NCI-H446 treated with DMSO at 0.1 percent for 48 hours (cell line): ENCODE measurements at regions not wholly inside any gene's neighbourhood (a gene's known extent, or its start where the extent isn't known, plus 50 kb on each side); places are given as distances from the start of the nearest gene placed in this dataset.

ENCODE experiments used
- DNase-seq: peaks from one replicate; lab custom pipeline; 2025; lab: John Stamatoyannopoulos, UW

- no peak for DNase-seq
Measured at GRCh38 chr13:74966814-74967424, 515.0 kb downstream of the TBC1D4 start.

GRCh38 chr13:74966275-74966674 lies 515.7 kb downstream of the TBC1D4 start:
- no peak for DNase-seq

- DNase-seq, result no peak
Measured at GRCh38 chr13:74945637-74946036, 536.3 kb downstream of the TBC1D4 start.

- DNase-seq, result no peak
Measured at GRCh38 chr13:74931698-74932433, 550.1 kb downstream of the TBC1D4 start.

- peak; percentile 40 for DNase-seq
Measured at GRCh38 chr13:74930402-74931165, 551.4 kb downstream of the TBC1D4 start.

- peak; percentile 25 for DNase-seq
Measured at GRCh38 chr13:74929436-74929835, 552.5 kb downstream of the TBC1D4 start.

GRCh38 chr13:74927823-74928222 lies 554.1 kb downstream of the TBC1D4 start:
- no peak for DNase-seq

GRCh38 chr13:74922963-74923362 lies 559.0 kb downstream of the TBC1D4 start:
- DNase-seq, result no peak

- no peak for DNase-seq
Measured at GRCh38 chr13:74921326-74921725, 560.6 kb downstream of the TBC1D4 start.

- no peak for DNase-seq
Measured at GRCh38 chr13:74920920-74921319, 561.0 kb downstream of the TBC1D4 start.

GRCh38 chr13:74920361-74920760 lies 561.6 kb downstream of the TBC1D4 start:
- DNase-seq, result no peak

GRCh38 chr13:74919914-74920313 lies 562.1 kb downstream of the TBC1D4 start:
- no peak for DNase-seq

- no peak for DNase-seq
Measured at GRCh38 chr13:74912898-74913297, 569.1 kb downstream of the TBC1D4 start.

GRCh38 chr13:74910415-74910814 lies 571.6 kb downstream of the TBC1D4 start:
- no peak for DNase-seq

GRCh38 chr13:74907788-74908187 lies 574.2 kb downstream of the TBC1D4 start:
- DNase-seq, result no peak

- DNase-seq, result no peak
Measured at GRCh38 chr13:74904556-74904955, 577.4 kb downstream of the TBC1D4 start.

- DNase-seq, result no peak
Measured at GRCh38 chr13:74895042-74895796, 586.8 kb downstream of the TBC1D4 start.

- DNase-seq, result no peak
Measured at GRCh38 chr13:74892096-74892495, 589.9 kb downstream of the TBC1D4 start.

GRCh38 chr13:74891610-74892009 lies 590.4 kb downstream of the TBC1D4 start:
- no peak for DNase-seq

- no peak for DNase-seq
Measured at GRCh38 chr13:74889321-74889720, 592.6 kb downstream of the TBC1D4 start.

GRCh38 chr13:74886502-74886901 lies 595.5 kb downstream of the TBC1D4 start:
- DNase-seq, result no peak

GRCh38 chr13:74883834-74884233 lies 598.1 kb downstream of the TBC1D4 start:
- DNase-seq, result no peak
